NCI-H2171 (cell line): ENCODE measurements at regions not wholly inside any gene's neighbourhood (a gene's known extent, or its start where the extent isn't known, plus 50 kb on each side); places are given as distances from the start of the nearest gene placed in this dataset.

Experiments used
- DNase-seq: peaks from one replicate; lab custom pipeline; 2025; lab: John Stamatoyannopoulos, UW

DNA sequence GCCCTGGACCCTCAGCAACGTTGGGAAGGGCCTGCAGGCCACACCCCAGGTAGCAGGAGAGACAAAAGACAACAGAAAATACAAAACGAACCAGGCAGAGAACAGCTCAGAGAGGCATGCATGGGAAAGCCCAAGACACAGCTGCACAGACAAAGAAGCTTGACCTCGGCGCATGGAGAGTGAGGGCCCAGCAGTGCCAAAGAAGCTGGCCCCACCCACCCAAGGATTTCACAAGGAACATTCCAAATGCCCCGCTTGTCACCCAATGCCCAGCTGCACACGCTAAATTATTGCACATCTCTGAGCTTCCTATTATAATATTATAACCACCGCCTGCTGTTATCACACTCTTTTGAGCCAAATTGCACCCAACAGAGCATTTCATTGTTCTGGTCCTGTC, 147.7 kb upstream of the TBL1X start:
- no peak for DNase-seq

DNA sequence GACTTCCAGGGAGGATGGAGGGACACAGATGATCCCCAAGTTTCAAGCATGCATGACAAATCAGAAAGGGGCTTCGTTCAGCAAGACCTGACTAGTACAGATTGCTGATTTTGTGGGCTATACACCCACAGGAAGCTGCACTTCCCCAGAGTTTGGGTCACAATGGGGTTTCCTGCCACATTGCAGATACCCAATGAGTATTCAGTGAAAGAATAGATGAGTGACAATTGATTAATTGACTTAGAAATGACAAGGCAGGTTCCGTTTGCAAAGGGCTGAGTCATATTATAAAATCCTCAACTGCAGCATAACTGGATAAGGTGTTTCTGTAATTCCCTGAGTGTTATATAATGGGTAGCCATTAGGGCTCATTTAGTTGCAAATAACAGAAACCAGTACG, 146.6 kb upstream of the TBL1X start:
- DNase-seq = no peak

- peak; percentile 67 for DNase-seq
Measured at GRCh38 chrX:9318766-9319165, 146.1 kb upstream of the TBL1X start.

GRCh38 chrX:9320940-9321339, 143.9 kb upstream of the TBL1X start:
- no peak for DNase-seq

- no peak for DNase-seq
Measured at GRCh38 chrX:9324676-9325075, 140.2 kb upstream of the TBL1X start.

DNA sequence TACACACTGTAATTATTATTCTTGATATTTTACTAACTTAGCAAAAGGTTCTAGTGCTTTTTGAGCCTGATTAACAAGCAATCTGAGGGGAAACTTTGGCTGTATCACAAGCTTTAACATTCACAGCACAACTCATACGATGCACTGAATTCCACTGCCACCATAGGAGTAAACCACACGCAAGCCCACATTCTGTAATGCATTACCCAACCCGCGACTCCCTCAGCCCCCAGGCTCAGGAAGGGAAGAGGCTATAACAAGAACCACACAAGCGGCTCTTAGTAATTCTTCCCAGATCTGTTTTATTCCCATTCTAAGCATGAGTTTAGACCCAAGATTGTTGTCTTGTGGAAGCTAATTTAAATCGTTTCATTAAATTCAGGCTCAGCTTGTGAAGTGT, 138.5 kb upstream of the TBL1X start:
- DNase-seq = no peak

GRCh38 chrX:9327086-9327746, 137.6 kb upstream of the TBL1X start:
- DNase-seq = no peak

GRCh38 chrX:9327747-9328145, 137.1 kb upstream of the TBL1X start:
- DNase-seq = no peak

- no peak for DNase-seq
Measured at GRCh38 chrX:9329056-9329455, 135.8 kb upstream of the TBL1X start.

DNA sequence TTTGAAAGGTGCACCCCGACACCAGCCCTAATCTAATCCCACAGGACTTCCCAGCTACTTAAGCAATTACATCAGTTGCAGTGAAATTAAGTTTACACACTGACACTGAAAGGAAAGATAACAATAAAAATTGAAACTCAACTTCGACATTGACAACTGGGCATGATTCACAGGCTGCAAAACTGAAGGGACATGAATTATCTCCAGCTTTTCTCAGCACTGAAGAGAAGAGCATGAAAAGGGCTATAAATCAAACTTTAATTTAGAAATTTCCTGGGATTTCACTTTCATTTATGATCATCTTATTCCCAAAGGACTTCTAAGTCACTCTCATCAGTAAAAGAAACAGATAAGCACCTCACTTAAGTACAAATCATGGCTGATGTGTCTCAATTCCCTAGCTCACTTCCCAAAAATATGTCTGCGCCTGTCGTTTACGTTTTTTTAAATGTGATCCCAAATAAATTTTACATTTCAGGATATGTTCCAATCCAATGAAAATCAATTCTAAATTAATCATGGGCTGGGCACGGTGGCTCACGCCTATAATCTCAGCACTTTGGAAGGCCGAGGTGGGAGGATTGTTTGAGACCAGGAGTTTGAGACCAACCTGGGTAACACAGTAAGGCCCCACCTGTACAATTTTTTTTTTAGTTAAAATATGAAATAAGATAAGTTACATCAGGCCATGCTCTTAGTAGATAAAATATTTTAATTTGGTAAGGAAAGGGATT, 134.4 kb upstream of the TBL1X start:
- DNase-seq = no peak

DNA sequence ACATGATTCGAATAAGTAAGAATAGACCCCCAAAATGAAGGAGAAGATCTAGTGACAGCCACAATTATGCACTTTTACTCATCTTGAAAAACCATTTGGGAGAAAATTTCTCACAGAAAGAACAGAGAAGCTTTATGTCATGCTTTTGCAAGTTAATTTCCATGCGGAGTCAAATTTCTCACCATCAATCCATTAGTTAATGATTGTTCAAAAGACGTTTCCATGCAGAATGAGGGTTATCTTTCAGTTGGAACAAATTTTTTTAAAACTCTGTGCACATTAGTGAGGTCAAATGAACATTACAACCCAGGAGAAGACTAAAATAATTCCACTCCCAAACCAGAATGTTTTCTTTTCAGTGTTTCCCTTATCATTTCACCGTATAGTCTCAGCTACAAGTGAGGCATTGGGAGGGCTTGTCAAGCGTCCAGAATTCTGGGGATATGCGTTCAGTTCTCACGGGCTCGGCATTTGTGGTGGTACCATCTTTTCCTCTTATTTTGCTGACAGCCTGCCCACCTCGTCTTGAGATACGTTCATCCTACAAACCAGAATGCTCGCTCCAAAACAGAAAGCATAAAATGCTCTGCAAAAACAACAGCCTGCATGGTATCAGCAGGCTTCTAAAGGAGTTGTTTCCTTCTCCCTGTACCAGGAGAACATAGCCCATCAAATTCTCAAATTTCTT, 130.8 kb upstream of the TBL1X start:
- no peak for DNase-seq

GRCh38 chrX:9335251-9335650, 129.6 kb upstream of the TBL1X start:
- DNase-seq = no peak

- no peak for DNase-seq
Measured at GRCh38 chrX:9336456-9336855, 128.4 kb upstream of the TBL1X start.

- peak; percentile 38 for DNase-seq
Measured at GRCh38 chrX:9337046-9337445, 127.8 kb upstream of the TBL1X start.

DNA sequence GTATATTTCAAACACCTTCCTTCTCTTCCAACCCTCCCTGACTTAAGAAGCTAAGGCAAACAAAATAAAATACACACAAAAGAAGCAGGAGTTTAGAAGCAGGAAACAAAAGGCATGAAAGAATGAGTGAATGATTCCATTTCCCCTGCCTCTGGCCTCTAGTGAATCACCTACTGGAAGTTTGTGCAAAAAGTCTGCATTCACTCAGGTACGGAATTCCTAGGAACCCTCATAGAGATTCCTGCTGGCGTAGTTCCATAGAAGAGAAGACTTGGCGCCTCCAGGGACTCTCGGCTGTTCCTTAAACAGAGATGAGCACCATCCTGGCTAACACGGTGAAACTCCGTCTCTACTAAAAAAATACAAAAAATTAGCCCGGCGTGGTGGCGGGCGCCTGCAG, 125.9 kb upstream of the TBL1X start:
- no peak for DNase-seq

DNA sequence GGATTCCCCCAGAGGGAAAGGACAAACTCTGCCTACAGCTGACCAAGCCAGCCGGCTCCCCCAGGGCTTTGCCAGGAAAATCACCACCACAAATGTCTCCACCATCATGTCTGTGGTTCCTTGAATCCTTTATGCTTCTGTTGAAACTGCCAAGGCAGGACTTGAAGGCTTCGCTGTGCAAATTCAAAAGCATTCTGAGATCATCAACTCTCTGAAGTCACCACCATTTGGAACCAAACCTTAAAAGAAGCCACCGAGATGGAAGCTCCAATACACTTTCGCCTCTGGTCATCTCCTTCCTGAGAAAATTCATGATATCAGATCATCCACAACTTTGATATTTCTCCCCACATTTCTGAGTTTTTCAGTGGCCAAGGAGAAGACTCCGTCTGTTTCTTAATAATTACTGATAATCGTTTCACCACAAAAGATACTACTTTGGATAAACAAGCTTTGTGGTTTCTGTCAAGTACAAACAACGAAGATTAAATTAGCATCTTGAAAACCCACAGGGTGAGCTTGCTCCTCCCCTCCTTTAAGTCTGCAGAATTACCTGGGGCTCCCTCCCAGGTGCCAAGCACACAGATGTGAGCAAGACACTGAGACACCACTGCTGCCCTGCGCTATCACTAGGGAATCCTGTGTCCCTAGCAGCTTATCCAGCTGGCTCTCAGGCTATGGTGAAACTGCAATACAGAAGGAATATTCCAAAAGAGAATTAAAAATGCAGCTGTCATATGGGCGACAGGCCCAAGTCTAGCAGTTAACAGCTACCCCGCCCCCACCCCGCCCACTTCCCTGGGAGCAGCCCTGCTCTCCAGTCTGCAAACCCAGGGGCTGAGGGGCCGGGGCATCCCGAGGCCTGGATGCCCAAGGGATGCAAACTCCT, 125.0 kb upstream of the TBL1X start:
- DNase-seq = no peak

DNA sequence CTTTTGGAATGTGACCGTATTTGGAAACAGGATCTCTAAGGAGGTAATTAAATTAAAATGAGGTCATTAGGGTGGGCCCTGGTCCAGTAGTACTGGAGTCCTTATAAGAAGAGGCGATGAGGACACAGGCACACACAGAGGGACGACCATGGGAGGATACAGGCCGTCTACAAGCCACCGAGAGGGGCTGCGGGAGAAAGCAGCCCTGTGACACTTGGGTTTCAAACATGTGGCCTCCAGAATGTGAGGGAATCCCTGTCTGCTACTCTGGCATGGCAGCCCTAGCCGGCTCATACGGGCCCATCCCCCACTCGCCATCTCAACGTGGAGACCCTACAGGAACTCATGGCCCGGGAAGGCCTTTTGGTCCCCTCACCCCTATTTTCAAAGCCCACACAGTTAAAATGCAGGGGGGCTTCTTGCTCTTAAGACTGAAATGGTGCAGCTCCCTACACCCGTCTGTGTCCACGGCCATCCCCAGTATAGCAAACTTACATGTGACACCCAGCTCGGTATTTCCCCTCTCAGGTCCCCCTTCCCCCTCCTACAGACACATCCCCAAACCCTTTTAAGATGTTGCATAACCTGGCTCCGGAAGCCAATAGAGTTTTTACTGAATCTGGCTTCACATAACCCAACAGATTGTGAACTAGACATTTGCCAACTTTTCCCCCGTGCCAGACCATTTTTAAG, 124.1 kb upstream of the TBL1X start:
- no peak for DNase-seq

DNA sequence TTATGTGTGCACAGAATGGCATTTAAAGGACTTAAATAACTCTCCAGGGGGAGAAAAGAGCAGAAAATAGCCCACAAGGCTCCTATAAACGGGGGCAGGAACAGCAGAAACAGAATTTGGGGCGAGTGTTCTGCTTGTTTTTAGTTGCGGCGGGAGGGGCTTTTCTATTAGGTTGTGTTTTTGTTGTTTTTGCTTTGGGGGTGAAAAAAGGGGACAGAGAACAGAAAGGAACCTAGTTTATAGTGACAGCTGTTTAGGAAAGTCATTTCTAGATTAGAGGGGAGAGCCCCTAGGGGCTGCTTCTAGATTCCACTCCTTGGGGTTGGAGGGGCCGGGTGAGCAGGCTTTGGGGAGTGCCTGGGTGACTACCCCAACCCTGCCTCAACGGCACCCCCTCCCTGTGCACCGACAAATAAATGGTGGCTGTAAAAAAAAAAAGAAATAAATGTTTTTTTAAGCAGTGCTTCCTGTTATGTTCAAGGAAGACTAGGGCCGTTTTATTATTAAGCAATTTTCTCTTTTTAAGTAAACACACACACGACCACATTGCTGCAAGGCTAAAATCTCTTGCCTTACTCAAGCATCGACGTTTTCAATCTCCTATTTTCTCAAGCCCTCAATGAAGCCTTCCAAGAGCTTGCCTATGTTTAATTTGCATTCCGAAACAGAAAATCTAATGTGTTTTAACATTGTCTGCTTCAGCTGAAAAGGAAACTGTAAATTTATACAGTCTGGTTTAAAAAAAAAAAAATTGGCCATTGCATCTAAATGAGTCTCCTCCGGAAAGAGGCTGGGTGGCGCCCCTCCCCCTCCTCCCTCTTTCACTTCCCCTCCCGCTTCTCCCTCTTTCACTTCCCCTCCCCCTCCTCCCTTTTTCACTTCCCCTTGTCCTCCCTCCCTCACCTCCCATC, 123.3 kb upstream of the TBL1X start:
- DNase-seq = peak; percentile 42

- DNase-seq = peak; percentile 74
Measured at GRCh38 chrX:9342561-9343051, 122.3 kb upstream of the TBL1X start.

- DNase-seq = no peak
Measured at GRCh38 chrX:9343971-9344370, 120.9 kb upstream of the TBL1X start.
